Nephron (organoid): ENCODE measurements at regions not wholly inside any gene's neighbourhood (a gene's known extent, or its start where the extent isn't known, plus 50 kb on each side); places are given as distances from the start of the nearest gene placed in this dataset.

ENCODE experiments used
- H3K27ac Mint-ChIP-seq, 3 experiments: 2 replicates each; pipeline ENCODE4 v1.8.0; 2020; ENCODE audit warnings: mixed read lengths in 3 of 3, mild to moderate bottlenecking in 2 of 3, moderate library complexity in 1 of 3
- H3K27me3 Mint-ChIP-seq: 2 replicates; pipeline ENCODE4 v1.8.0; 2021; ENCODE audit warnings: low read depth, mild to moderate bottlenecking, moderate library complexity, mixed read lengths
- H3K36me3 Mint-ChIP-seq: 2 replicates; pipeline ENCODE4 v1.8.0; 2020; ENCODE audit warnings: low read depth, mixed read lengths
- H3K4me1 Mint-ChIP-seq: 2 replicates; pipeline ENCODE4 v1.8.0; 2020; ENCODE audit warnings: mixed read lengths
- H3K4me3 Mint-ChIP-seq, 3 experiments: 2 replicates each; pipeline ENCODE4 v1.8.0; 2020; ENCODE audit warnings: mild to moderate bottlenecking in 3 of 3, mixed read lengths in 3 of 3, moderate library complexity in 2 of 3
- H3K9me3 Mint-ChIP-seq: 2 replicates; pipeline ENCODE4 v1.8.0; 2020; ENCODE audit warnings: mixed read lengths
- CTCF ChIP-seq, 3 experiments: fragments of 200-600 bp; sonication (generic); IDR thresholded peaks; one replicate each; pipeline ENCODE4 v1.5.0; 2021; ENCODE audit warnings: antibody characterized with exemption in 3 of 3; ENCODE audit not compliant: unreplicated experiment in 3 of 3

GRCh38 chr17:5773816-5774360, 189.6 kb upstream of the NLRP1 start:
- Mint-ChIP-seq H3K4me1 (peaks cover 6% of the 10 kb centered on the region), H3K27ac (no peak overlapping the region), H3K4me3 (peak overlapping the region in 1 of 3 experiments; percentile 19), H3K36me3 (no peaks in the 10 kb centered on the region), H3K27me3 (peaks cover 17% of the 10 kb centered on the region), H3K9me3 (no peaks in the 10 kb centered on the region)
- no peak for TF ChIP-seq CTCF (IDR thresholded peaks at IDR 0.05; ENCODE audit: unreplicated experiment in 3 of 3)

- Mint-ChIP-seq H3K4me1 (peaks cover 6% of the 10 kb centered on the region), H3K27me3 (peaks cover 17% of the 10 kb centered on the region), H3K4me3 (no peak overlapping the region), H3K9me3 (no peaks in the 10 kb centered on the region), H3K27ac (no peak overlapping the region), H3K36me3 (no peaks in the 10 kb centered on the region)
- no peak for TF ChIP-seq CTCF (IDR thresholded peaks at IDR 0.05; ENCODE audit: unreplicated experiment in 3 of 3)
Observed at GRCh38 chr17:5775098-5775497, 190.8 kb upstream of the NLRP1 start.

GRCh38 chr17:5780476-5780875, 196.2 kb upstream of the NLRP1 start:
- H3K4me3 Mint-ChIP-seq, result no peak overlapping the region
- TF ChIP-seq CTCF (IDR thresholded peaks at IDR 0.05; ENCODE audit: unreplicated experiment in 3 of 3), result no peak
- no peak overlapping the region for H3K27ac Mint-ChIP-seq
- peaks cover 8% of the 10 kb centered on the region for H3K36me3 Mint-ChIP-seq
- H3K27me3 Mint-ChIP-seq, result peaks cover 9% of the 10 kb centered on the region
- peaks cover 15% of the 10 kb centered on the region for H3K9me3 Mint-ChIP-seq
- peaks cover 6% of the 10 kb centered on the region for H3K4me1 Mint-ChIP-seq

- H3K27ac Mint-ChIP-seq, result no peak overlapping the region
- H3K4me1 Mint-ChIP-seq, result peaks cover 9% of the 10 kb centered on the region
- no peak for TF ChIP-seq CTCF (IDR thresholded peaks at IDR 0.05; ENCODE audit: unreplicated experiment in 3 of 3)
- H3K4me3 Mint-ChIP-seq, result no peak overlapping the region
- peaks cover 8% of the 10 kb centered on the region for H3K36me3 Mint-ChIP-seq
- H3K27me3 Mint-ChIP-seq, result peaks cover 12% of the 10 kb centered on the region
- H3K9me3 Mint-ChIP-seq, result peaks cover 15% of the 10 kb centered on the region
Observed at GRCh38 chr17:5781236-5781927, 197.1 kb upstream of the NLRP1 start.

GRCh38 chr17:5783269-5783668, 199.0 kb upstream of the NLRP1 start:
- Mint-ChIP-seq H3K36me3 (peaks cover 8% of the 10 kb centered on the region), H3K27ac (no peak overlapping the region), H3K27me3 (peaks cover 14% of the 10 kb centered on the region), H3K4me3 (no peak overlapping the region), H3K9me3 (peaks cover 15% of the 10 kb centered on the region), H3K4me1 (peaks cover 9% of the 10 kb centered on the region)
- TF ChIP-seq CTCF (IDR thresholded peaks at IDR 0.05; ENCODE audit: unreplicated experiment in 3 of 3), result no peak

GRCh38 chr17:5783851-5784250, 199.5 kb upstream of the NLRP1 start:
- Mint-ChIP-seq H3K27me3 (peaks cover 14% of the 10 kb centered on the region), H3K36me3 (peaks cover 8% of the 10 kb centered on the region), H3K4me1 (peaks cover 9% of the 10 kb centered on the region), H3K9me3 (peaks cover 15% of the 10 kb centered on the region), H3K4me3 (no peak overlapping the region), H3K27ac (no peak overlapping the region)
- TF ChIP-seq CTCF (IDR thresholded peaks at IDR 0.05; ENCODE audit: unreplicated experiment in 3 of 3), result no peak
